ENCODE measurements at regions not wholly inside any gene's neighbourhood (a gene's known extent, or its start where the extent isn't known, plus 50 kb on each side); places are given as distances from the start of the nearest gene placed in this dataset.

- no peak for TF ChIP-seq CTCF (conservative IDR thresholded peaks at IDR 0.05; ENCODE audit: low read depth, low read length)
- TF ChIP-seq EZH2 (IDR thresholded peaks at IDR 0.05; ENCODE audit: borderline replicate concordance, low read depth, low read length, poor library complexity, severe bottlenecking): no peak
These were observed 1934.6 kb upstream of the LRRTM1 start for GRCh38 chr2:82239176-82239575.

All from A673 (cell line).